ENCODE measurements at regions not wholly inside any gene's neighbourhood (a gene's known extent, or its start where the extent isn't known, plus 50 kb on each side); places are given as distances from the start of the nearest gene placed in this dataset.

GRCh38 chr6:105757512-105758200, 328.5 kb upstream of the PRDM1 start:
- TF ChIP-seq POLR2AphosphoS5 (IDR thresholded peaks at IDR 0.05) (no peak), POLR2A (IDR thresholded peaks at IDR 0.05) (no peak), CTCF (IDR thresholded peaks at IDR 0.05) (no peak)

Data from transverse colon (tissue), 4 donors.